H1 (cell line): ENCODE measurements at regions not wholly inside any gene's neighbourhood (a gene's known extent, or its start where the extent isn't known, plus 50 kb on each side); places are given as distances from the start of the nearest gene placed in this dataset.

Experiments used
- CEBPB ChIP-seq: IDR thresholded peaks from 2 replicates; pipeline ENCODE4 v1.6.1; 2012; ENCODE audit warnings: low read depth, low read length
- CTBP2 ChIP-seq: IDR thresholded peaks from 2 replicates; pipeline ENCODE4 v1.7.0; 2011; ENCODE audit warnings: borderline replicate concordance, mild to moderate bottlenecking, moderate library complexity, mixed read lengths, low read length; ENCODE audit not compliant: insufficient read depth, insufficient read length
- GTF2F1 ChIP-seq: IDR thresholded peaks from 2 replicates; pipeline ENCODE4 v1.6.1; 2012; ENCODE audit warnings: low read depth, low read length, improper control_type of control experiment, borderline replicate concordance
- JUN ChIP-seq: IDR thresholded peaks from 2 replicates; pipeline ENCODE4 v1.6.1; 2011; ENCODE audit warnings: low read depth, mild to moderate bottlenecking, improper control_type of control experiment, low read length
- KDM4A ChIP-seq: IDR thresholded peaks from one replicate; pipeline ENCODE4 v1.7.1; 2012; ENCODE audit warnings: low read depth, mild to moderate bottlenecking, moderate library complexity, low read length, inconsistent platforms; ENCODE audit not compliant: severe bottlenecking
- TAF1 ChIP-seq: IDR thresholded peaks from 2 replicates; pipeline ENCODE4 v1.6.1; 2011; ENCODE audit warnings: mild to moderate bottlenecking, low read depth, low read length
- TAF7 ChIP-seq: optimal IDR thresholded peaks from 2 replicates; pipeline ENCODE3; 2011; ENCODE audit warnings: low read depth, mild to moderate bottlenecking, inconsistent platforms, low read length, moderate library complexity, borderline replicate concordance
- TF ChIP-seq, protein P1 (sequence below): fragments of 300-600 bp; sonication (generic); IDR thresholded peaks from 2 replicates; pipeline ENCODE4 v1.7.1; 2012; ENCODE audit warnings: low read length, moderate library complexity, mild to moderate bottlenecking, inconsistent platforms; ENCODE audit not compliant: insufficient replicate concordance
- TF ChIP-seq, protein P2 (sequence below): IDR thresholded peaks from 2 replicates; pipeline ENCODE4 v1.6.1; 2012; ENCODE audit warnings: inconsistent platforms
- TF ChIP-seq, protein P3 (sequence below): IDR thresholded peaks from 2 replicates; pipeline ENCODE4 v1.6.1; 2012; ENCODE audit warnings: inconsistent platforms

DNA sequence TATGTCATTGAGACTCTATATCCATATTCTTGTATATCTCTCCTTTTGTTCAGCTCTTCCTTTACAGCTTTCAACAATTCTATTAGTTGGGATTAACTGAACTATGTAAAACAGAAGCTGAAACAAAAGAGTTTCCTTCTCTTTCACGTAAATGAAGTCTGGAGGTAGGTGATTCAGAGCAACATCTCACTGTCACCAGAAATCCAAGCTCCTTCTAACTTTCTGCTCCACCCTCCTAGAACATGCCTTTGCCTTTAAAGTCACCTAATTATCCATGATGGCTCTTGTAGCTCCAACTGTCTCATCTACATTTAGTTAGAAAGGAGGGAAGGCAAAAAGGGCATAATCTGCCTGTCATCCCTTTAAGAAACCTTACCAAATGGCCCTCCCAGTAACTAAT lies 458.2 kb upstream of the MDFIC2 start (continued):
- TF ChIP-seq, protein P1, sequence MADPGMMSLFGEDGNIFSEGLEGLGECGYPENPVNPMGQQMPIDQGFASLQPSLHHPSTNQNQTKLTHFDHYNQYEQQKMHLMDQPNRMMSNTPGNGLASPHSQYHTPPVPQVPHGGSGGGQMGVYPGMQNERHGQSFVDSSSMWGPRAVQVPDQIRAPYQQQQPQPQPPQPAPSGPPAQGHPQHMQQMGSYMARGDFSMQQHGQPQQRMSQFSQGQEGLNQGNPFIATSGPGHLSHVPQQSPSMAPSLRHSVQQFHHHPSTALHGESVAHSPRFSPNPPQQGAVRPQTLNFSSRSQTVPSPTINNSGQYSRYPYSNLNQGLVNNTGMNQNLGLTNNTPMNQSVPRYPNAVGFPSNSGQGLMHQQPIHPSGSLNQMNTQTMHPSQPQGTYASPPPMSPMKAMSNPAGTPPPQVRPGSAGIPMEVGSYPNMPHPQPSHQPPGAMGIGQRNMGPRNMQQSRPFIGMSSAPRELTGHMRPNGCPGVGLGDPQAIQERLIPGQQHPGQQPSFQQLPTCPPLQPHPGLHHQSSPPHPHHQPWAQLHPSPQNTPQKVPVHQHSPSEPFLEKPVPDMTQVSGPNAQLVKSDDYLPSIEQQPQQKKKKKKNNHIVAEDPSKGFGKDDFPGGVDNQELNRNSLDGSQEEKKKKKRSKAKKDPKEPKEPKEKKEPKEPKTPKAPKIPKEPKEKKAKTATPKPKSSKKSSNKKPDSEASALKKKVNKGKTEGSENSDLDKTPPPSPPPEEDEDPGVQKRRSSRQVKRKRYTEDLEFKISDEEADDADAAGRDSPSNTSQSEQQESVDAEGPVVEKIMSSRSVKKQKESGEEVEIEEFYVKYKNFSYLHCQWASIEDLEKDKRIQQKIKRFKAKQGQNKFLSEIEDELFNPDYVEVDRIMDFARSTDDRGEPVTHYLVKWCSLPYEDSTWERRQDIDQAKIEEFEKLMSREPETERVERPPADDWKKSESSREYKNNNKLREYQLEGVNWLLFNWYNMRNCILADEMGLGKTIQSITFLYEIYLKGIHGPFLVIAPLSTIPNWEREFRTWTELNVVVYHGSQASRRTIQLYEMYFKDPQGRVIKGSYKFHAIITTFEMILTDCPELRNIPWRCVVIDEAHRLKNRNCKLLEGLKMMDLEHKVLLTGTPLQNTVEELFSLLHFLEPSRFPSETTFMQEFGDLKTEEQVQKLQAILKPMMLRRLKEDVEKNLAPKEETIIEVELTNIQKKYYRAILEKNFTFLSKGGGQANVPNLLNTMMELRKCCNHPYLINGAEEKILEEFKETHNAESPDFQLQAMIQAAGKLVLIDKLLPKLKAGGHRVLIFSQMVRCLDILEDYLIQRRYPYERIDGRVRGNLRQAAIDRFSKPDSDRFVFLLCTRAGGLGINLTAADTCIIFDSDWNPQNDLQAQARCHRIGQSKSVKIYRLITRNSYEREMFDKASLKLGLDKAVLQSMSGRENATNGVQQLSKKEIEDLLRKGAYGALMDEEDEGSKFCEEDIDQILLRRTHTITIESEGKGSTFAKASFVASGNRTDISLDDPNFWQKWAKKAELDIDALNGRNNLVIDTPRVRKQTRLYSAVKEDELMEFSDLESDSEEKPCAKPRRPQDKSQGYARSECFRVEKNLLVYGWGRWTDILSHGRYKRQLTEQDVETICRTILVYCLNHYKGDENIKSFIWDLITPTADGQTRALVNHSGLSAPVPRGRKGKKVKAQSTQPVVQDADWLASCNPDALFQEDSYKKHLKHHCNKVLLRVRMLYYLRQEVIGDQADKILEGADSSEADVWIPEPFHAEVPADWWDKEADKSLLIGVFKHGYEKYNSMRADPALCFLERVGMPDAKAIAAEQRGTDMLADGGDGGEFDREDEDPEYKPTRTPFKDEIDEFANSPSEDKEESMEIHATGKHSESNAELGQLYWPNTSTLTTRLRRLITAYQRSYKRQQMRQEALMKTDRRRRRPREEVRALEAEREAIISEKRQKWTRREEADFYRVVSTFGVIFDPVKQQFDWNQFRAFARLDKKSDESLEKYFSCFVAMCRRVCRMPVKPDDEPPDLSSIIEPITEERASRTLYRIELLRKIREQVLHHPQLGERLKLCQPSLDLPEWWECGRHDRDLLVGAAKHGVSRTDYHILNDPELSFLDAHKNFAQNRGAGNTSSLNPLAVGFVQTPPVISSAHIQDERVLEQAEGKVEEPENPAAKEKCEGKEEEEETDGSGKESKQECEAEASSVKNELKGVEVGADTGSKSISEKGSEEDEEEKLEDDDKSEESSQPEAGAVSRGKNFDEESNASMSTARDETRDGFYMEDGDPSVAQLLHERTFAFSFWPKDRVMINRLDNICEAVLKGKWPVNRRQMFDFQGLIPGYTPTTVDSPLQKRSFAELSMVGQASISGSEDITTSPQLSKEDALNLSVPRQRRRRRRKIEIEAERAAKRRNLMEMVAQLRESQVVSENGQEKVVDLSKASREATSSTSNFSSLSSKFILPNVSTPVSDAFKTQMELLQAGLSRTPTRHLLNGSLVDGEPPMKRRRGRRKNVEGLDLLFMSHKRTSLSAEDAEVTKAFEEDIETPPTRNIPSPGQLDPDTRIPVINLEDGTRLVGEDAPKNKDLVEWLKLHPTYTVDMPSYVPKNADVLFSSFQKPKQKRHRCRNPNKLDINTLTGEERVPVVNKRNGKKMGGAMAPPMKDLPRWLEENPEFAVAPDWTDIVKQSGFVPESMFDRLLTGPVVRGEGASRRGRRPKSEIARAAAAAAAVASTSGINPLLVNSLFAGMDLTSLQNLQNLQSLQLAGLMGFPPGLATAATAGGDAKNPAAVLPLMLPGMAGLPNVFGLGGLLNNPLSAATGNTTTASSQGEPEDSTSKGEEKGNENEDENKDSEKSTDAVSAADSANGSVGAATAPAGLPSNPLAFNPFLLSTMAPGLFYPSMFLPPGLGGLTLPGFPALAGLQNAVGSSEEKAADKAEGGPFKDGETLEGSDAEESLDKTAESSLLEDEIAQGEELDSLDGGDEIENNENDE = no peak
- TF ChIP-seq JUN = no peak
- TF ChIP-seq GTF2F1 = no peak
- TF ChIP-seq KDM4A = no peak
- TF ChIP-seq, protein P2, sequence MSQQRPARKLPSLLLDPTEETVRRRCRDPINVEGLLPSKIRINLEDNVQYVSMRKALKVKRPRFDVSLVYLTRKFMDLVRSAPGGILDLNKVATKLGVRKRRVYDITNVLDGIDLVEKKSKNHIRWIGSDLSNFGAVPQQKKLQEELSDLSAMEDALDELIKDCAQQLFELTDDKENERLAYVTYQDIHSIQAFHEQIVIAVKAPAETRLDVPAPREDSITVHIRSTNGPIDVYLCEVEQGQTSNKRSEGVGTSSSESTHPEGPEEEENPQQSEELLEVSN = no peak
- TF ChIP-seq TAF1 = no peak
- TF ChIP-seq CTBP2 = no peak
- no peak for TF ChIP-seq TAF7
- TF ChIP-seq CEBPB = no peak
- TF ChIP-seq, protein P3, sequence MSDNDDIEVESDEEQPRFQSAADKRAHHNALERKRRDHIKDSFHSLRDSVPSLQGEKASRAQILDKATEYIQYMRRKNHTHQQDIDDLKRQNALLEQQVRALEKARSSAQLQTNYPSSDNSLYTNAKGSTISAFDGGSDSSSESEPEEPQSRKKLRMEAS = no peak
